Kidney epithelial cell (primary cell): ENCODE measurements at regions not wholly inside any gene's neighbourhood (a gene's known extent, or its start where the extent isn't known, plus 50 kb on each side); places are given as distances from the start of the nearest gene placed in this dataset.

Experiments used
- DNase-seq: peaks from one replicate; pipeline ENCODE4 v3.0.0-alpha.2; 2010; ENCODE audit warnings: low read depth
- H3K27me3 ChIP-seq: 2 replicates; pipeline ENCODE4 v1.6.0; 2011; ENCODE audit warnings: low read length; ENCODE audit not compliant: control insufficient read depth, insufficient read depth
- H3K36me3 ChIP-seq: 2 replicates; pipeline ENCODE4 v1.5.1; 2011; ENCODE audit warnings: low read length; ENCODE audit not compliant: control insufficient read depth, insufficient read depth
- H3K4me3 ChIP-seq: 2 replicates; pipeline ENCODE4 v1.5.1; 2011; ENCODE audit warnings: low read depth, mild to moderate bottlenecking, control low read depth, low read length
- CTCF ChIP-seq: IDR thresholded peaks from 2 replicates; pipeline ENCODE4 v1.5.1; 2011; ENCODE audit warnings: mild to moderate bottlenecking, moderate library complexity, low read length, control low read depth, inconsistent platforms; ENCODE audit not compliant: insufficient read depth, poor library complexity, severe bottlenecking

DNA sequence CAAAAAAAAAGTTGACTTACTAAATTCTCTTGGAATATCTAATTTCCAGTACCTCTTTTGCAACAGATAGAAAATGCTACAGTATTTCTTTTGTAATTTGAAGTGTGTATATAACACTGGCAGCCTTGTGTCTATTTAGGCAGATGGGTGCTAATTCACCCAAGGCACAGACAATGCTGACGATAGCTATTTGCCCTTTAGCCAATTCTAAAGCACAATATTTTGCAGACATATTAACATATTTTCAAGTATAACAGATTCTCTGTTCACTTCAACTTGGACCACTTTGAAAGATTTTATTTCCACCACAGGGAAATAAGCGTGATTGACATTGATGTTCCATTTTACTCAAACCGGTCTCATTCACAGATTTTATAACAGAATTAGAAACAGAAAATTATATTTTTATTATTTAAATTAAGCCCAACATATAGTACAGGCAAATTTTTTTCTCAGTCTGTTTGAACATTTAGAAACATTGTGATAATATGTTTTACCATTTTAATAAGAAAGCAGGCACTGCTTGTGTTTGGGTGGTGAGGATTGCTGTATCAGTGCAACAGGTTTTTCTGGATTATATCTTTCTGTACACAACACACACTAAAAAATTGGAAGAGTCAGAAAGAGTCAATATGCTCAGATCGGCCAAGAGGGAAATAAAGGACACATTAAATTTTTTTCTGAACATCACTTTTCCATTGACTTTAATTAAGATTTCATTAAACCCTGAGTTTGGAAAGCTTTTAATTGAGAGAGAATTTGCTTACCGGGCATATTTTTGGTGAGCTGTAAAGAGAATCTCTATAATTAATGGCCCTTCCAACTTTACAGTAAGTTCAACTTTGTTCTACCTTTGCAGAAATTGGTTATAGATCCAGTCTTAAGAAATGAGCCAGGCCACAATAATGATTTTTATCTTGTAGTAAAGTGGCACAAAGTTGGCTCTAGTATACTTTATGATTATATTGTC lies 327.3 kb upstream of the NR2F2 start:
- Histone ChIP-seq H3K4me3 (no peak overlapping the region), H3K27me3 (no peaks in the 10 kb centered on the region), H3K36me3 (no peaks in the 10 kb centered on the region)
- DNase-seq, result no peak
- TF ChIP-seq CTCF, result no peak

DNA sequence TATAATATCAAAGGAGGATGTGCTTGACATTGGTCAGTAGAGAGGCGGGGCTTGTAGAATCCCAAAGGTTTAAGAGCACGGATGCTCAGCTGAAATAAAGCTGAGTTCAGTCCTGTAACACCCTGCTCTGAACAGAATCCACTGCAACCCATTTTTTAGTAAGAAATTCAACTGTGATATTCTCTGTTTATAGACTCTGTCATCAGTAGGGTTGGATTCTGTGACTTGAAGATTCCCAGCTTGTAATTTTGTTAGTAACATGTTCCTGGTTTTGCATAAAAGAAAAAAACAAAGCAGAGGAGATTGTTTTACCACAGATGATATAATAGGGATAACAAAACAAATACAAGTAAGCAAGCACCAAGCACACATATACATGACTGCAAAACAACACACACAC lies 324.6 kb upstream of the NR2F2 start:
- no peak for DNase-seq
- no peak overlapping the region for H3K4me3 ChIP-seq
- no peak for TF ChIP-seq CTCF

DNA sequence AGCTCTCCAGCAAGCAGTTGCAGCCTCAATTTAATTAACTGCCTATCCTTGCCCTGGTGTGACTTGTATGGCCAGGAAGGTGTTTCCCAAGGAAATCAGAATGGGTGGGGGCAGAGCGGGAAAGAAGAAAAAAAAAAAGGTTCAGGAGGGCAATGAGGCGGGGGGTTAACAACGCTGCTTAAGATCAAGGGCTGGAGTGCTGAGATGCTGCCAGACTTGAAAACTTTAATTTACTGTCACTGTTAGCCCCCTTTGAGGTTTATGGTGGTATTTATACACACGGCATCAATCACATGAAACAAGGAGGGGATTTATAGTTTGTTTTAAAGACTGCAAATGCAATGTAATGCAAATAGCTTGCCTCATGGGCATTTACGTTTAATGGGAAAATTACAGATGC lies 319.4 kb upstream of the NR2F2 start:
- Histone ChIP-seq H3K36me3 (no peaks in the 10 kb centered on the region), H3K4me3 (no peak overlapping the region), H3K27me3 (no peaks in the 10 kb centered on the region)
- TF ChIP-seq CTCF, result no peak
- DNase-seq, result no peak

More for the DNA sequence above, 324.6 kb upstream of the NR2F2 start:
- no peaks in the 10 kb centered on the region for H3K36me3 ChIP-seq
- H3K27me3 ChIP-seq, result no peaks in the 10 kb centered on the region

DNA sequence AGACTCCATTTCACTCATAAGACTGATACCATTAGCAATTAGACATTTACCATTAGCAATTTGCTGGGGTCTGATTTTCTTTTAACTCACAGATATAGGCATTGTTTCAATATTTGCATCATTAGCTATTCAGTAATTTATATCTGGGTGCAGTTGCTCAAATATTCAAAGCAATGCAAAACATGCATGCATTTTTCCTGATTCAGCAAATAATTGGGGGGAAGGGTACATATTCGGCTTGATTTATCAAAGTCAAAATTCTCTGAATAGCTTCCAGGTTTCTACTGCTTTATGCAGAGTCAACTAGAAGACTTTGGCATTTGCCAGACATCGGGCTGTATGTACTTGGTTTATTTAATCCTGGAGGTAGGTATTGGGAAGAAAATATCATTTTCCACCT lies 315.6 kb upstream of the NR2F2 start:
- Histone ChIP-seq H3K36me3 (no peaks in the 10 kb centered on the region), H3K27me3 (no peaks in the 10 kb centered on the region), H3K4me3 (no peak overlapping the region)
- no peak for DNase-seq
- TF ChIP-seq CTCF, result no peak

DNA sequence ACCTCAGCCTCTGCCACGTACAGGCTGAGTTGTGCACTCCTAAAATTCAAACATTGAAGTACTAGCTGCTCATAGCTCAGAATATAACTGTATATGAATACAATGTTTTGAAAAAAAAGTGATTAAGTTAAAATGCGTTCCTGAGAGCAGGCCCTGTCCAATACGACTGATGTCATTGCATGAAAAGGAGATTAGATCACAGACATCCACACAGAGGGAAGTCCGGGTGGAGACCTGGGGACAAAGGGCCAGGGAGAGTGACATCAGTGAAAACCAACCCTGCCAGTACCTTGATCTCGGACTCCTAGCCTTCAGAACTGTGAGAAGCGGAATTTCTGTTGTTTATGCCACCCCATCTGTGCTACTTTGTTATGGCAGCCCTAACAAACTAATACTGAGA lies 311.4 kb upstream of the NR2F2 start:
- H3K36me3 ChIP-seq, result no peaks in the 10 kb centered on the region
- DNase-seq, result no peak
- no peak overlapping the region for H3K4me3 ChIP-seq
- no peak for TF ChIP-seq CTCF
- no peaks in the 10 kb centered on the region for H3K27me3 ChIP-seq

GRCh38 chr15:96020133-96020532 lies 310.4 kb upstream of the NR2F2 start:
- no peak for TF ChIP-seq CTCF
- no peaks in the 10 kb centered on the region for H3K27me3 ChIP-seq
- no peaks in the 10 kb centered on the region for H3K36me3 ChIP-seq
- DNase-seq, result no peak
- H3K4me3 ChIP-seq, result no peak overlapping the region
